HUES64 (cell line): ENCODE measurements at regions not wholly inside any gene's neighbourhood (a gene's known extent, or its start where the extent isn't known, plus 50 kb on each side); places are given as distances from the start of the nearest gene placed in this dataset.
"Not testable (repeated sequence)": the region's sequence is repeated elsewhere in the genome, so short reads cannot be mapped to it uniquely, and the experiment has no call there.

ENCODE experiments used
- H3K27ac ChIP-seq: 2 replicates; pipeline ENCODE4 v1.7.0; 2013; ENCODE audit warnings: low read depth, low read length, inconsistent platforms
- H3K27me3 ChIP-seq: 2 replicates; pipeline ENCODE4 v1.6.1; 2013; ENCODE audit warnings: mild to moderate bottlenecking, low read length; ENCODE audit not compliant: insufficient read depth
- H3K36me3 ChIP-seq: 2 replicates; pipeline ENCODE4 v1.6.1; 2013; ENCODE audit warnings: mild to moderate bottlenecking, low read length; ENCODE audit not compliant: insufficient read depth
- H3K4me1 ChIP-seq: 2 replicates; pipeline ENCODE4 v1.6.1; 2013; ENCODE audit warnings: mild to moderate bottlenecking, low read length, moderate library complexity; ENCODE audit not compliant: insufficient read depth
- H3K4me3 ChIP-seq: 2 replicates; pipeline ENCODE4 v1.5.1; 2013; ENCODE audit warnings: mild to moderate bottlenecking, low read length, moderate library complexity
- H3K9ac ChIP-seq: 2 replicates; pipeline ENCODE4 v1.6.1; 2013; ENCODE audit warnings: mild to moderate bottlenecking, low read depth, low read length
- H3K9me3 ChIP-seq: 2 replicates; pipeline ENCODE4 v1.6.1; 2013; ENCODE audit warnings: low read depth, low read length; ENCODE audit not compliant: insufficient read depth
- WGBS: fragments of 150-250, 120-280 bp; methylation state at CpG from one replicate; pipeline ENCODE4 v1.1.7; 2013; ENCODE audit warnings: missing lambda C conversion rate; 5-methylcytosine and 5-hydroxymethylcytosine counted together

DNA sequence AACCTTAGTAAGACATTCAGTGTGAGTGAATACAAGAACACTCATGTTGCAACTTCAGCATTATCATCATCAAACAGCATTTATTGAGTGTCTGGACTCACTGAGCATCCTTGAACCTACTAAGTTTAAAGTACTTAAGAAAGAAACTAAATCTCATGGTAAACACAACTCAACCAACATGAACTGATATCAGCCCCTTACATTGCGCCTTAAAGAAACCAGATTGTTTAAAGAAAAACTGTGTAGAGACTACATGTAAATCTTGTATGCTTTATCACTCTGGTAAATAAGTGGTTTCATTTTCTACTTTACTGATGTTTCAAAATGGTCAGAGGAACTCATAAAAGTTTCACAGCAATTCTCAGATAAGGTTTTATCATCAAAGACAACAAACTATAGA is 157.5 kb upstream of the FERD3L start:
- H3K4me1 ChIP-seq, result no peaks in the 10 kb centered on the region
- no peaks in the 10 kb centered on the region for H3K9me3 ChIP-seq
- no peaks in the 10 kb centered on the region for H3K36me3 ChIP-seq
- WGBS, result 100% methylated on average over 1 of the region's 1 CpG
- H3K27ac ChIP-seq, result no peak overlapping the region
- no peak overlapping the region for H3K4me3 ChIP-seq
- H3K9ac ChIP-seq, result no peak overlapping the region
- H3K27me3 ChIP-seq, result no peaks in the 10 kb centered on the region

- WGBS, result 92% methylated on average over 2 of the region's 2 CpGs
- H3K9ac ChIP-seq, result no peak overlapping the region
- H3K27me3 ChIP-seq, result no peaks in the 10 kb centered on the region
- H3K36me3 ChIP-seq, result no peaks in the 10 kb centered on the region
- no peak overlapping the region for H3K4me3 ChIP-seq
- no peaks in the 10 kb centered on the region for H3K4me1 ChIP-seq
- no peak overlapping the region for H3K27ac ChIP-seq
- H3K9me3 ChIP-seq, result no peaks in the 10 kb centered on the region
Measured at GRCh38 chr7:19296617-19297016, 151.4 kb upstream of the FERD3L start.

DNA sequence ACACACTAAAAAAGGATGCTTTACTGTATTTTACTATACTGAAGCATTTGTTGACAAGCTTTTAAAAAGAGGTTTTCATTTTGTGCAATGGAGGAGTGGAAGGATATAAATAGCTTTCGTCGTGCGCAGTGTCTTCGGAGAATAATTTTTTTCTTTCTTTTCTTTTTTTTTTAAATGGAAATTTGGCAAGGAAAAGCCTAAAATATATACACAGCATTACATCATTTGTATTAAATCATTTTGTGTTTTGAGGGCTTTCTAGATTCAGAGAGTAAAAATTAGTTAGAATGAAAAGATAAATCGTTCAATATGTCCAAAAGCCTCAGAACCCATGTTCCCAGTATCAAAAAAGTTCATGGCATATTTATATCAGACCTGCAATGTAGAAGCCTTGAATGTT is 150.2 kb upstream of the FERD3L start:
- no peaks in the 10 kb centered on the region for H3K27me3 ChIP-seq
- no peak overlapping the region for H3K27ac ChIP-seq
- no peak overlapping the region for H3K4me3 ChIP-seq
- H3K9me3 ChIP-seq, result no peaks in the 10 kb centered on the region
- WGBS, result 98% methylated on average over 5 of the region's 5 CpGs
- H3K9ac ChIP-seq, result no peak overlapping the region
- no peaks in the 10 kb centered on the region for H3K36me3 ChIP-seq
- H3K4me1 ChIP-seq, result no peaks in the 10 kb centered on the region

GRCh38 chr7:19294619-19295018 is 149.4 kb upstream of the FERD3L start:
- Histone ChIP-seq H3K9ac (no peak overlapping the region), H3K27me3 (no peaks in the 10 kb centered on the region), H3K9me3 (no peaks in the 10 kb centered on the region), H3K36me3 (no peaks in the 10 kb centered on the region), H3K4me1 (no peaks in the 10 kb centered on the region), H3K27ac (no peak overlapping the region), H3K4me3 (no peak overlapping the region)
- WGBS, result 94% methylated on average over 5 of the region's 5 CpGs

DNA sequence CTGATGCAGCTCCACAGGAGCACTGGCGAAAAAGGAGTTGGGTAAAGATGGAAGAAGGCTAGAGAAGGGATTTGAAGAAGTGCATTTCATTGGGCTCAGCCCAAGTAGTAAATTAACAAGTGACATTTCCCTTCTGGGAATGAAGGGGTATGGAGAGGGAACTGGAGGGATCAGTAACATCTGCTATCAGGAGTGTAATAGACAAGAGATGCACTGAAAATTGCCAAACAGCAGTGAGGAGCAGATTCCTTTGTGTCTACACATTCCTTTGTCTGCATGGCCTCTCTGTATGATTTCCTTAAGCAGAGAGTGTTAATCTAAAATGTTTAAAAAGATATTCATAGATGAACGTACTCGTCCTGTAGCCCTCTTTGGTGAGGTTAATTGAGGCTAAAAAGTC is 148.2 kb upstream of the FERD3L start:
- H3K9ac ChIP-seq, result no peak overlapping the region
- WGBS, result 95% methylated on average over 3 of the region's 3 CpGs
- no peaks in the 10 kb centered on the region for H3K9me3 ChIP-seq
- no peaks in the 10 kb centered on the region for H3K27me3 ChIP-seq
- H3K4me1 ChIP-seq, result no peaks in the 10 kb centered on the region
- H3K27ac ChIP-seq, result no peak overlapping the region
- H3K36me3 ChIP-seq, result no peaks in the 10 kb centered on the region
- H3K4me3 ChIP-seq, result no peak overlapping the region

- no peaks in the 10 kb centered on the region for H3K9me3 ChIP-seq
- no peaks in the 10 kb centered on the region for H3K36me3 ChIP-seq
- no peak overlapping the region for H3K27ac ChIP-seq
- H3K27me3 ChIP-seq, result no peaks in the 10 kb centered on the region
- H3K4me1 ChIP-seq, result no peaks in the 10 kb centered on the region
- H3K4me3 ChIP-seq, result no peak overlapping the region
- H3K9ac ChIP-seq, result no peak overlapping the region
Measured at GRCh38 chr7:19290968-19291367, 145.7 kb upstream of the FERD3L start.

DNA sequence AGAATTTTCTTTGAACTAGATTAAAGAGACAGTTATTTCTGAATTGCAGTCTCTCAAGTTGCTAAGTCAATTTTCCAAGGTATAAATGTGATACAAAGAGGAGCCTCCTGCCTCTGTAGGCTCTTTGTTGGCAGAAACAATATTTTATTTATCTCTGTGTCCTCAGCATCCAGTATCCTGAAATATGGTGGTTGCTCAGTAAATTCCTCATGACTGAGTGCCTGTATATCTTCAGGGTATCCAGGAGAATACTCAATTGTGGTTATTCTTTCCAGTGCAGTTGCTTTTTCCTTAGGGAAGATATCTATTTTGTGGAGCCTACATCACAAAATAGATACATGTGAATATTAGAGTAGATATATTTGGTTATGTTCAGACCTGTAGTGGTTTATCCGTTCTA is 144.8 kb upstream of the FERD3L start:
- WGBS, result no CpG with 5 or more reads among the region's 1 CpG
- no peak overlapping the region for H3K9ac ChIP-seq

GRCh38 chr7:19284596-19285300 is 139.5 kb upstream of the FERD3L start:
- 100% methylated on average over 1 of the region's 3 CpGs for WGBS
- Histone ChIP-seq H3K4me3 (no peak overlapping the region), H3K4me1 (no peaks in the 10 kb centered on the region), H3K9ac (no peak overlapping the region), H3K27ac (no peak overlapping the region), H3K27me3 (no peaks in the 10 kb centered on the region), H3K36me3 (no peaks in the 10 kb centered on the region), H3K9me3 (no peaks in the 10 kb centered on the region)

More for the DNA sequence above, 144.8 kb upstream of the FERD3L start:
- H3K9me3 ChIP-seq, result no peaks in the 10 kb centered on the region
- no peaks in the 10 kb centered on the region for H3K27me3 ChIP-seq
- H3K27ac ChIP-seq, result no peak overlapping the region
- no peaks in the 10 kb centered on the region for H3K36me3 ChIP-seq
- H3K4me1 ChIP-seq, result no peaks in the 10 kb centered on the region
- no peak overlapping the region for H3K4me3 ChIP-seq

- Histone ChIP-seq H3K9me3 (no peaks in the 10 kb centered on the region), H3K27ac (no peak overlapping the region)
- WGBS, result 86% methylated on average over 1 of the region's 1 CpG
Measured at GRCh38 chr7:19284136-19284535, 138.9 kb upstream of the FERD3L start.

DNA sequence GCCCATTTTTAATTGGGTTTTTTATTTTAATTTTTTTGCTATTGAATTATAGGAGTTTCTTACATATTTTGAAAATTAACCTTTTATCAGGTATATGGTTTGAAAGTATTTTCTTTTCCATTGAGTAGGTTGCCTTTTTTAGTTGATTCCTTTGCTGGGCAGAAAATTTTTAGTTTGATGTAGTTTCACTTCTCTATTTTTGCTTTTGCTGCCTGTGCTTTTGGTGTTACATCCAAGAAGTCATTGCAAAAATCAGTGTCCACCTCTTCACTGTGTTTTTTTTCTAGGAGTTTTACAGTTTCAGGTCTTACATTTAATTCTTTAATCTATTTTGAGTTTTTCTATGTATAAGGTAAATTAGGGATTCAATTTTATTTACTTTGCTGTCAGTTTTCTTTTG is 129.8 kb upstream of the FERD3L start:
- H3K27ac ChIP-seq, result no peak overlapping the region
- no peaks in the 10 kb centered on the region for H3K9me3 ChIP-seq
- no peaks in the 10 kb centered on the region for H3K4me1 ChIP-seq
- H3K4me3 ChIP-seq, result no peak overlapping the region
- H3K27me3 ChIP-seq, result no peaks in the 10 kb centered on the region
- no peaks in the 10 kb centered on the region for H3K36me3 ChIP-seq
- no peak overlapping the region for H3K9ac ChIP-seq

More at GRCh38 chr7:19284136-19284535, 138.9 kb upstream of the FERD3L start:
- no peak overlapping the region for H3K4me3 ChIP-seq
- no peaks in the 10 kb centered on the region for H3K27me3 ChIP-seq
- H3K36me3 ChIP-seq, result no peaks in the 10 kb centered on the region
- H3K4me1 ChIP-seq, result no peaks in the 10 kb centered on the region
- no peak overlapping the region for H3K9ac ChIP-seq

- WGBS, result 95% methylated on average over 6 of the region's 6 CpGs
Measured at GRCh38 chr7:19272329-19272728, 127.1 kb upstream of the FERD3L start.

GRCh38 chr7:19269301-19269700 is 124.1 kb upstream of the FERD3L start:
- Histone ChIP-seq H3K9me3 (no peaks in the 10 kb centered on the region), H3K36me3 (no peaks in the 10 kb centered on the region), H3K9ac (no peak overlapping the region), H3K27ac (no peak overlapping the region), H3K27me3 (no peaks in the 10 kb centered on the region), H3K4me3 (no peak overlapping the region), H3K4me1 (peaks cover 4% of the 10 kb centered on the region; the same call in 1 of the 2 replicates)

More at GRCh38 chr7:19272329-19272728, 127.1 kb upstream of the FERD3L start:
- H3K9me3 ChIP-seq, H3K4me3 ChIP-seq, H3K36me3 ChIP-seq, H3K27ac ChIP-seq, H3K9ac ChIP-seq, H3K4me1 ChIP-seq, H3K27me3 ChIP-seq: not testable (repeated sequence)
